IMR-90 (cell line): ENCODE measurements at regions not wholly inside any gene's neighbourhood (a gene's known extent, or its start where the extent isn't known, plus 50 kb on each side); places are given as distances from the start of the nearest gene placed in this dataset.
A peak's percentile ranks its signal among the peaks of the same experiment; 100 is the strongest.

Source experiments
- ATAC-seq: fragments of 200-7000 bp; cut with Tn5 transposase; 2 replicates; pipeline ENCODE4 v1.9.1; 2020; ENCODE audit warnings: low read depth, mild to moderate bottlenecking, moderate library complexity
- BruUV-seq: library from RNA; stranded (reverse); fragments of 400-500 nt; replicated peaks from 2 replicates; lab custom pipeline; 2021; lab: Mats Ljungman, UMichigan
- CTCF ChIA-PET: fragments of 300-600 bp; formaldehyde crosslinking; extraction: SDS; loops from one replicate; lab custom pipeline; 2021; ENCODE audit warnings: antibody characterized with exemption; lab: Yijun Ruan, JAX
- POLR2A ChIA-PET: fragments of 300-600 bp; sonication (Branson Sonifier 250); formaldehyde crosslinking; loops from one replicate; lab custom pipeline; 2022; ENCODE audit warnings: antibody characterized with exemption; ENCODE audit not compliant: unreplicated experiment; lab: Charles Lee
- DNase-seq: peaks from one replicate; pipeline ENCODE4 v3.0.0; 2013
- H2AFZ ChIP-seq: replicated peaks from 2 replicates; pipeline ENCODE3; 2013; ENCODE audit warnings: low read length, mild to moderate bottlenecking; ENCODE audit not compliant: poor library complexity
- H2AK5ac ChIP-seq: 2 replicates; pipeline ENCODE4 v1.6.1; 2013; ENCODE audit warnings: low read depth, low read length, inconsistent platforms
- H2AK9ac ChIP-seq: replicated peaks from 2 replicates; pipeline ENCODE3; 2013; ENCODE audit warnings: mild to moderate bottlenecking, low read depth, low read length, moderate library complexity; ENCODE audit not compliant: poor library complexity
- H2BK120ac ChIP-seq: 2 replicates; pipeline ENCODE4 v1.6.1; 2013; ENCODE audit warnings: low read depth, low read length, inconsistent platforms
- H2BK15ac ChIP-seq: 3 replicates; pipeline ENCODE4 v1.6.1; 2013; ENCODE audit warnings: low read depth, low read length, inconsistent platforms
- H2BK20ac ChIP-seq: 2 replicates; pipeline ENCODE4 v1.6.1; 2013; ENCODE audit warnings: low read depth, mild to moderate bottlenecking, inconsistent platforms, low read length, moderate library complexity
- H2BK5ac ChIP-seq: 2 replicates; pipeline ENCODE4 v1.6.1; 2013; ENCODE audit warnings: mild to moderate bottlenecking, low read depth, low read length, inconsistent platforms; ENCODE audit not compliant: poor library complexity, severe bottlenecking
- H3K14ac ChIP-seq: replicated peaks from 2 replicates; pipeline ENCODE4 v1.6.1; 2013; ENCODE audit warnings: low read depth, low read length, inconsistent platforms
- H3K18ac ChIP-seq: 2 replicates; pipeline ENCODE4 v1.6.1; 2013; ENCODE audit warnings: low read depth, low read length, control low read depth
- H3K23ac ChIP-seq: 2 replicates; pipeline ENCODE4 v1.6.1; 2013; ENCODE audit warnings: low read depth, low read length, inconsistent platforms
- H3K27ac ChIP-seq: 2 replicates; pipeline ENCODE4 v1.5.1; 2013; ENCODE audit warnings: mild to moderate bottlenecking, control low read depth, low read length; ENCODE audit not compliant: insufficient read depth
- H3K27me3 ChIP-seq: 2 replicates; pipeline ENCODE4 v1.6.1; 2013; ENCODE audit warnings: low read length; ENCODE audit not compliant: control insufficient read depth, insufficient read depth
- H3K36me3 ChIP-seq: 2 replicates; pipeline ENCODE4 v1.6.1; 2013; ENCODE audit warnings: low read length, mixed read lengths; ENCODE audit not compliant: control insufficient read depth, insufficient read depth
- H3K4ac ChIP-seq: 2 replicates; pipeline ENCODE4 v1.6.1; 2013; ENCODE audit warnings: low read depth, low read length, inconsistent platforms
- H3K4me1 ChIP-seq: 2 replicates; pipeline ENCODE4 v1.6.1; 2013; ENCODE audit warnings: low read length, mixed read lengths; ENCODE audit not compliant: control insufficient read depth, insufficient read depth
- H3K4me2 ChIP-seq: 2 replicates; pipeline ENCODE4 v1.6.1; 2013; ENCODE audit warnings: low read depth, mild to moderate bottlenecking, control low read depth, low read length, moderate library complexity
- H3K4me3 ChIP-seq: 2 replicates; pipeline ENCODE4 v1.5.1; 2013; ENCODE audit warnings: low read depth, mild to moderate bottlenecking, control low read depth, low read length, moderate library complexity; ENCODE audit not compliant: insufficient read depth
- H3K56ac ChIP-seq: 2 replicates; pipeline ENCODE4 v1.6.1; 2013; ENCODE audit warnings: low read length, inconsistent platforms; ENCODE audit not compliant: insufficient read depth; ENCODE audit errors: extremely low read depth
- H3K79me1 ChIP-seq, 2 experiments: 2 replicates each; pipeline ENCODE4 v1.6.1; 2013; ENCODE audit warnings: low read length in 2 of 2, inconsistent platforms in 1 of 2, low read depth in 1 of 2
- H3K9ac ChIP-seq: 2 replicates; pipeline ENCODE4 v1.6.1; 2013; ENCODE audit warnings: low read depth, low read length, control low read depth
- H3K9me1 ChIP-seq: 2 replicates; pipeline ENCODE4 v1.6.1; 2013; ENCODE audit warnings: low read length, inconsistent platforms; ENCODE audit not compliant: insufficient read depth
- H3K9me3 ChIP-seq: 2 replicates; pipeline ENCODE4 v1.6.1; 2013; ENCODE audit warnings: low read length; ENCODE audit not compliant: control insufficient read depth, insufficient read depth
- H4K20me1 ChIP-seq: 2 replicates; pipeline ENCODE4 v1.6.1; 2013; ENCODE audit warnings: low read length, inconsistent platforms; ENCODE audit not compliant: insufficient read depth
- H4K5ac ChIP-seq: 2 replicates; pipeline ENCODE4 v1.6.1; 2013; ENCODE audit warnings: mild to moderate bottlenecking, low read depth, low read length, control low read depth
- H4K8ac ChIP-seq, 2 experiments: 2 replicates each; pipeline ENCODE4 v1.6.1; 2013; ENCODE audit warnings: low read depth in 2 of 2, low read length in 2 of 2, control low read depth in 1 of 2, inconsistent platforms in 1 of 2
- H4K91ac ChIP-seq: 2 replicates; pipeline ENCODE4 v1.6.1; 2013; ENCODE audit warnings: low read depth, low read length, inconsistent platforms; ENCODE audit not compliant: insufficient read depth
- BHLHE40 ChIP-seq: fragments of 150-350 bp; IDR thresholded peaks from 2 replicates; pipeline ENCODE4 v1.6.1; 2016; ENCODE audit warnings: mild to moderate bottlenecking, low read depth, low read length
- CEBPB ChIP-seq: IDR thresholded peaks from 2 replicates; pipeline ENCODE4 v1.6.1; 2012; ENCODE audit warnings: low read depth, low read length, improper control_type of control experiment
- CHD1 ChIP-seq: IDR thresholded peaks from 2 replicates; pipeline ENCODE4 v1.6.1; 2012; ENCODE audit warnings: low read depth, low read length, improper control_type of control experiment
- FOS ChIP-seq: fragments of 150-350 bp; IDR thresholded peaks from 2 replicates; pipeline ENCODE4 v1.6.1; 2016; ENCODE audit warnings: low read depth, low read length
- MAFK ChIP-seq: IDR thresholded peaks from 2 replicates; pipeline ENCODE4 v1.6.1; 2012; ENCODE audit warnings: low read depth, low read length, improper control_type of control experiment
- MAZ ChIP-seq: IDR thresholded peaks from 2 replicates; pipeline ENCODE4 v1.6.1; 2012; ENCODE audit warnings: low read depth, mild to moderate bottlenecking, low read length, improper control_type of control experiment, moderate library complexity, borderline replicate concordance
- MXI1 ChIP-seq: IDR thresholded peaks from 2 replicates; pipeline ENCODE4 v1.6.1; 2012; ENCODE audit warnings: low read depth, mild to moderate bottlenecking, low read length, moderate library complexity, borderline replicate concordance
- NFE2L2 ChIP-seq: fragments of 150-350 bp; IDR thresholded peaks from 2 replicates; pipeline ENCODE4 v1.6.1; 2016; ENCODE audit warnings: low read depth, mild to moderate bottlenecking, low read length
- POLR2A ChIP-seq: IDR thresholded peaks from 2 replicates; pipeline ENCODE4 v1.6.1; 2012; ENCODE audit warnings: mild to moderate bottlenecking, low read depth, low read length
- RAD21 ChIP-seq: IDR thresholded peaks from 2 replicates; pipeline ENCODE4 v1.6.1; 2012; ENCODE audit warnings: low read length, improper control_type of control experiment
- RCOR1 ChIP-seq: IDR thresholded peaks from 2 replicates; pipeline ENCODE4 v1.6.1; 2012; ENCODE audit warnings: mild to moderate bottlenecking, low read length, improper control_type of control experiment; ENCODE audit not compliant: insufficient replicate concordance
- RFX5 ChIP-seq: IDR thresholded peaks from 2 replicates; pipeline ENCODE4 v1.8.0; 2012; ENCODE audit warnings: low read depth, mild to moderate bottlenecking, low read length, moderate library complexity
- SMC3 ChIP-seq: fragments of 150-350 bp; IDR thresholded peaks from 2 replicates; pipeline ENCODE4 v1.6.1; 2016; ENCODE audit warnings: low read depth, mild to moderate bottlenecking, antibody characterized with exemption, low read length, moderate library complexity
- WGBS, 2 experiments: methylation state at CpG; one replicate each; pipeline versions ENCODE4 v1.1.5 to v1.1.7; 2013; ENCODE audit warnings: missing lambda C conversion rate in 2 of 2; ENCODE audit not compliant: insufficient read length in 1 of 2; ENCODE audit errors: extremely low coverage in 2 of 2; 5-methylcytosine and 5-hydroxymethylcytosine counted together
- dilution Hi-C: fragments of 300-500 bp; cut with HindIII; formaldehyde crosslinking; loops from one replicate; pipeline ENCODE4 v1.14.3; 2018; ENCODE audit warnings: low sequenced_read_pairs; ENCODE audit not compliant: unreplicated experiment
- in situ Hi-C: fragments of 300-500 bp; cut with MboI; formaldehyde crosslinking; loops from 3 replicates; pipeline ENCODE4 v1.14.3; 2019; ENCODE audit warnings: low sequenced_read_pairs, inconsistent platforms, mixed read lengths
- intact Hi-C: fragments of 100-400 bp; cut with micrococcal nuclease; formaldehyde crosslinking; loops from 2 replicates; pipeline ENCODE4 v1.10.0; 2022
- TF ChIP-seq, protein P1 (sequence below): fragments of 150-350 bp; IDR thresholded peaks from 2 replicates; pipeline ENCODE4 v1.6.1; 2017; ENCODE audit warnings: mild to moderate bottlenecking, antibody characterized with exemption, low read length, low read depth
- TF ChIP-seq, protein P2 (sequence below): conservative IDR thresholded peaks from 2 replicates; pipeline ENCODE4 v1.5.1; 2012; ENCODE audit warnings: mild to moderate bottlenecking, low read depth, low read length, improper control_type of control experiment
- TF ChIP-seq, protein P3 (sequence below): fragments of 150-350 bp; IDR thresholded peaks from 2 replicates; pipeline ENCODE4 v1.6.1; 2016; ENCODE audit warnings: low read depth, mild to moderate bottlenecking, low read length, moderate library complexity, borderline replicate concordance

DNA sequence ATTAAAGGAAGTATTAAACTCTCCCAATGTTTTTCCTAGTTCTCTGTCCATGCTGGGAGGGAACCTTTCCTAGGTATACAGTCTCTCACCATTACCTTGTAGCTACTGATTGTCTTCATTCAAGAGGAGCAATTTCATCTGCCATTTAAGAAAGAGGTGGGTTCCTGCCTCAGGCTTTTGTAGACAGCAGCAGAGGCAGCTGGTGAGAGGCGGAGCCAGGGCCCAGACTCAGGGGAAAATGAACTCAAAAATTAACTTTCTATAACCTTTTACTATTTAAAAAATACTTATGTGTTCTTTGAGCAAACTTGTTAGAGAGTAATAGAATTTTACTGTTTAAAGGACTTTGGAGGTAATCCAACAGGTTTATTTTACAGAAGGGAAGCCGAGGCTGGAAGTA is 133.0 kb downstream of the SNX19 start:
- Histone ChIP-seq H3K36me3 (no peaks in the 10 kb centered on the region), H3K14ac (no peak overlapping the region), H2BK5ac (no peak overlapping the region), H3K4me2 (no peak overlapping the region), H3K23ac (no peak overlapping the region), H4K91ac (no peak overlapping the region), H4K8ac (peak overlapping the region; percentile 46 to 73; a peak in 2 of 4 replicates), H2AFZ (no peak overlapping the region), H2AK5ac (no peak overlapping the region), H3K4me3 (no peak overlapping the region), H2AK9ac (no peak overlapping the region), H3K4ac (0 out of 2 replicates have a peak overlapping the region, but pooled peaks have one; percentile 0), H3K9me1 (peaks cover 12% of the 10 kb centered on the region), H3K18ac (peak overlapping the region; percentile 73), H2BK20ac (no peak overlapping the region), H4K5ac (peak overlapping the region; percentile 35; the same call in 1 of the 2 replicates), H3K56ac (no peak overlapping the region), H3K27me3 (no peaks in the 10 kb centered on the region), H3K27ac (peak overlapping the region; percentile 30; the same call in 1 of the 2 replicates), H4K20me1 (no peaks in the 10 kb centered on the region), H3K79me1 (no peaks in the 10 kb centered on the region), H2BK120ac (peak overlapping the region; percentile 2; the same call in 1 of the 2 replicates), H2BK15ac (peak overlapping the region; percentile 36; the same call in 1 of the 3 replicates), H3K9ac (no peak overlapping the region), H3K9me3 (no peaks in the 10 kb centered on the region), H3K4me1 (peaks cover 26% of the 10 kb centered on the region)
- TF ChIP-seq RFX5 (no peak), RCOR1 (no peak), POLR2A (no peak), SMC3 (no peak), BHLHE40 (no peak), MAFK (no peak), FOS (no peak), RAD21 (no peak), MXI1 (no peak), CHD1 (no peak), CEBPB (no peak), NFE2L2 (no peak), MAZ (no peak)
- TF ChIP-seq, protein P1, sequence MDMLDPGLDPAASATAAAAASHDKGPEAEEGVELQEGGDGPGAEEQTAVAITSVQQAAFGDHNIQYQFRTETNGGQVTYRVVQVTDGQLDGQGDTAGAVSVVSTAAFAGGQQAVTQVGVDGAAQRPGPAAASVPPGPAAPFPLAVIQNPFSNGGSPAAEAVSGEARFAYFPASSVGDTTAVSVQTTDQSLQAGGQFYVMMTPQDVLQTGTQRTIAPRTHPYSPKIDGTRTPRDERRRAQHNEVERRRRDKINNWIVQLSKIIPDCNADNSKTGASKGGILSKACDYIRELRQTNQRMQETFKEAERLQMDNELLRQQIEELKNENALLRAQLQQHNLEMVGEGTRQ: no peak
- TF ChIP-seq, protein P2, sequence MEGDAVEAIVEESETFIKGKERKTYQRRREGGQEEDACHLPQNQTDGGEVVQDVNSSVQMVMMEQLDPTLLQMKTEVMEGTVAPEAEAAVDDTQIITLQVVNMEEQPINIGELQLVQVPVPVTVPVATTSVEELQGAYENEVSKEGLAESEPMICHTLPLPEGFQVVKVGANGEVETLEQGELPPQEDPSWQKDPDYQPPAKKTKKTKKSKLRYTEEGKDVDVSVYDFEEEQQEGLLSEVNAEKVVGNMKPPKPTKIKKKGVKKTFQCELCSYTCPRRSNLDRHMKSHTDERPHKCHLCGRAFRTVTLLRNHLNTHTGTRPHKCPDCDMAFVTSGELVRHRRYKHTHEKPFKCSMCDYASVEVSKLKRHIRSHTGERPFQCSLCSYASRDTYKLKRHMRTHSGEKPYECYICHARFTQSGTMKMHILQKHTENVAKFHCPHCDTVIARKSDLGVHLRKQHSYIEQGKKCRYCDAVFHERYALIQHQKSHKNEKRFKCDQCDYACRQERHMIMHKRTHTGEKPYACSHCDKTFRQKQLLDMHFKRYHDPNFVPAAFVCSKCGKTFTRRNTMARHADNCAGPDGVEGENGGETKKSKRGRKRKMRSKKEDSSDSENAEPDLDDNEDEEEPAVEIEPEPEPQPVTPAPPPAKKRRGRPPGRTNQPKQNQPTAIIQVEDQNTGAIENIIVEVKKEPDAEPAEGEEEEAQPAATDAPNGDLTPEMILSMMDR: no peak
- TF ChIP-seq, protein P3, sequence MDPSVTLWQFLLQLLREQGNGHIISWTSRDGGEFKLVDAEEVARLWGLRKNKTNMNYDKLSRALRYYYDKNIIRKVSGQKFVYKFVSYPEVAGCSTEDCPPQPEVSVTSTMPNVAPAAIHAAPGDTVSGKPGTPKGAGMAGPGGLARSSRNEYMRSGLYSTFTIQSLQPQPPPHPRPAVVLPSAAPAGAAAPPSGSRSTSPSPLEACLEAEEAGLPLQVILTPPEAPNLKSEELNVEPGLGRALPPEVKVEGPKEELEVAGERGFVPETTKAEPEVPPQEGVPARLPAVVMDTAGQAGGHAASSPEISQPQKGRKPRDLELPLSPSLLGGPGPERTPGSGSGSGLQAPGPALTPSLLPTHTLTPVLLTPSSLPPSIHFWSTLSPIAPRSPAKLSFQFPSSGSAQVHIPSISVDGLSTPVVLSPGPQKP: no peak
- no TSS peak for BruUV-seq
- no CpG with 5 or more reads among the region's 2 CpGs for WGBS, 2 experiments
- ChIA-PET POLR2A (no interaction called here), CTCF (interaction anchor here (1.6 to 2.1 kb wide), 2 partner anchors 11 to 79 kb away, joined by 5 read pairs; no protein-coding TSS in a partner anchor)
- no peak for ATAC-seq
- intact Hi-C loops (no loop called here), dilution Hi-C loops (no loop called here), in situ Hi-C loops (no loop called here)
- no peak for DNase-seq
